GM12865 (cell line): ENCODE measurements at regions not wholly inside any gene's neighbourhood (a gene's known extent, or its start where the extent isn't known, plus 50 kb on each side); places are given as distances from the start of the nearest gene placed in this dataset.

Source experiments
- DNase-seq: peaks from one replicate; pipeline ENCODE4 v3.0.0; 2010; ENCODE audit warnings: low read depth
- H3K4me3 ChIP-seq: 2 replicates; pipeline ENCODE4 v1.5.1; 2011; ENCODE audit warnings: mild to moderate bottlenecking, low read depth, low read length, control low read depth
- TF ChIP-seq, protein P1 (sequence below): IDR thresholded peaks from 2 replicates; pipeline ENCODE4 v1.5.1; 2011; ENCODE audit warnings: low read length, control low read depth, low read depth, inconsistent platforms; ENCODE audit not compliant: insufficient read depth; ENCODE audit errors: missing control alignments

DNA sequence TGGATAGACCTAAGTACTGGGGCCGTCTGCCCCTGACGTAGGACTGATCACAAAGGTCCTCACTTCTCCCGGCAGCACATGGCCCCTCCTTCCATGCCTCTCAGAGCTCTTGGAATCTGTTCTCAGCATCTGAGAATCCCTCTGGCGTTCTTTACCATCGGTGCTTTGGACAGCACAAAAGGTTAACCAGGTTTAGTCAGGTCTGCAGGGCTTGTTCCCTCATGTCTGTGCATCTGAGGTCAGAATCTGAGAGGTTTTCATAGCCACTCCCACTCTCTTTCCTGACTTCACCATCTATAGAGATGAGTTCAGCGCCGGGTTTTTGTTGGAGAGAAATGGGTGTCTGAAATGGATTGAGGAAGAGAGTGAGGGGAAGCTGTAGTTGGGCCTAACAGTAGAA lies 130.0 kb upstream of the ARHGAP5 start:
- DNase-seq: no peak
- TF ChIP-seq, protein P1, sequence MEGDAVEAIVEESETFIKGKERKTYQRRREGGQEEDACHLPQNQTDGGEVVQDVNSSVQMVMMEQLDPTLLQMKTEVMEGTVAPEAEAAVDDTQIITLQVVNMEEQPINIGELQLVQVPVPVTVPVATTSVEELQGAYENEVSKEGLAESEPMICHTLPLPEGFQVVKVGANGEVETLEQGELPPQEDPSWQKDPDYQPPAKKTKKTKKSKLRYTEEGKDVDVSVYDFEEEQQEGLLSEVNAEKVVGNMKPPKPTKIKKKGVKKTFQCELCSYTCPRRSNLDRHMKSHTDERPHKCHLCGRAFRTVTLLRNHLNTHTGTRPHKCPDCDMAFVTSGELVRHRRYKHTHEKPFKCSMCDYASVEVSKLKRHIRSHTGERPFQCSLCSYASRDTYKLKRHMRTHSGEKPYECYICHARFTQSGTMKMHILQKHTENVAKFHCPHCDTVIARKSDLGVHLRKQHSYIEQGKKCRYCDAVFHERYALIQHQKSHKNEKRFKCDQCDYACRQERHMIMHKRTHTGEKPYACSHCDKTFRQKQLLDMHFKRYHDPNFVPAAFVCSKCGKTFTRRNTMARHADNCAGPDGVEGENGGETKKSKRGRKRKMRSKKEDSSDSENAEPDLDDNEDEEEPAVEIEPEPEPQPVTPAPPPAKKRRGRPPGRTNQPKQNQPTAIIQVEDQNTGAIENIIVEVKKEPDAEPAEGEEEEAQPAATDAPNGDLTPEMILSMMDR: no peak
- no peak overlapping the region for H3K4me3 ChIP-seq

DNA sequence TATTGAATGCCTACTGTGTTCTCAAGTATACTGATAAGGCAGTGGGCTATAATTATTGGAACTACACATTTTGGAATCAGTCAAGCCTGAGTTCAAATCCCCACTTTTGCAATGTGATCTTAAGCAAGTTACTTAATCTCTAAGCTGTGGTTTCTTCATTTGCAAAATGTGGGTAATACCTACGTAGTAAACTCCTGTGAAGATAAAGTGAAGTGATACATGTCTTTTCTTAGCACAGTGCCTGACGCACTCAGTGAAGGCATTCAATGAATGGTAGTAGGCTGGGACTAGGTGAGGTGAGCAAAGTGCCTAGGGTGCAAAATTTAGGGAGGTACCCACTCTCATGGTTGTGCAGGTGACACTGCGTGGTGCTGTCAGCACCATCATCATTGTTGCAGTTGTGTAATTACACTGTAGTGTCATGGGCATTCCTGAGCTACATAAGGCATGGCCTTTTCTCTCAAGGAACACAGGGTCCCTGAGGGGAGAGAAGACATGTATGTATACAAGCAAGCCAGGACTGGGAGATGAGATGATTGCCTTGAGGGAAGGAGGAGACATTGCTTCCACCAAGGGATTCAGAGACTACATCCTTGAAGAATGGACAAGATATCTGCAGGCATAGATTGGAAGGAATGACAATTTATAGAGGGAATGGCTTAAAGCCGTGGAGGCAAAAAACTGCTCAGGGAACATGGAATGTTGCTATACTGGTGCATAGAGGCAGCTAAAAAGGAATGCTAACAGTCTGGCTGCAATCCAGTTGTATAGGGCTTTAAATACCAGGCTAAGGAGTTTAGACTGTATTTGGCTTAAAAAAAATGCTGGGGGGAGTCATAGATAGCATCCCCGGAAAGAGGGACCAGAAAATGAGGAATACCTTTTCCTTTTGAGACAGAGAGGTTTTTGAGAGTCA lies 129.2 kb upstream of the ARHGAP5 start:
- TF ChIP-seq, protein P1: no peak
- H3K4me3 ChIP-seq: no peak overlapping the region
- no peak for DNase-seq

DNA sequence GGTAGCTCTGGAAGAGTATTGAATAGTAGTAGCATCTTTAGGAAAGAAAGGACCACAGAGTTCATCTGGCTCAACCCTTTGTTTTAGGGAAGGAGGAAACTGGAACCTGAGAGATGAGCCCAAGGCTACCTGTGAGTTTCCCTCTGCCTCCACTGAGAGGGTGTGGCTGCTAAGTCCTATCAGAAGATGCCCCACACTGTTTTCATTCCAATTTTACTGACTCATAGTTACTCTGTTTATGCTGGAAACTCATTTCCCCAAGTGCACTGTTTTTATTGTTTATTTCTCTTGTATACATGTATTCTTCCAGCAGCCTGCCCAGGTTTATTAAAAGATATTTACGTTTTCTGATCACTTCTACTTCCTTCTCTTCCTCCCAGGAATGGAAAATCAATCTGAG lies 127.4 kb upstream of the ARHGAP5 start:
- no peak for DNase-seq

DNA sequence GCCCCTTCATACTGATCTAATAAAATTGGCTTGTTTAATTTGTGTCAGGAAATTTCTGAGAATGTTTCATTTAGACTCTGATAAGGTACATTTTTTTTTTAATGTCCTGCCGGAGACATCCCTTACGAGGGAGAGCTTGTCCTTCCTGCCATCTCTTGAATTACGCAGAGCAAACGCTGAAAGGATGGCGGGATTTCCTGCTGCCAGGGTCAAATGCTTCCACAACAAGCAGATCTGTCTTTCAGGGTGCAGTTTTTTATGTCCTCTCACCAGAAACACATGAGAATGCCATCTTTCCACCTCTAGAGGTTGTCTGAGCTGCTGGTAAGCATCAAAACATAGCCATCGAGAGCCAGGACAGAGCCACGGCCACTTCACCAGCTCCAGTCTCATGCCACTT lies 126.8 kb upstream of the ARHGAP5 start:
- H3K4me3 ChIP-seq: no peak overlapping the region
- no peak for DNase-seq
- TF ChIP-seq, protein P1: no peak

More for the DNA sequence above, 127.4 kb upstream of the ARHGAP5 start:
- TF ChIP-seq, protein P1: no peak
- no peak overlapping the region for H3K4me3 ChIP-seq

DNA sequence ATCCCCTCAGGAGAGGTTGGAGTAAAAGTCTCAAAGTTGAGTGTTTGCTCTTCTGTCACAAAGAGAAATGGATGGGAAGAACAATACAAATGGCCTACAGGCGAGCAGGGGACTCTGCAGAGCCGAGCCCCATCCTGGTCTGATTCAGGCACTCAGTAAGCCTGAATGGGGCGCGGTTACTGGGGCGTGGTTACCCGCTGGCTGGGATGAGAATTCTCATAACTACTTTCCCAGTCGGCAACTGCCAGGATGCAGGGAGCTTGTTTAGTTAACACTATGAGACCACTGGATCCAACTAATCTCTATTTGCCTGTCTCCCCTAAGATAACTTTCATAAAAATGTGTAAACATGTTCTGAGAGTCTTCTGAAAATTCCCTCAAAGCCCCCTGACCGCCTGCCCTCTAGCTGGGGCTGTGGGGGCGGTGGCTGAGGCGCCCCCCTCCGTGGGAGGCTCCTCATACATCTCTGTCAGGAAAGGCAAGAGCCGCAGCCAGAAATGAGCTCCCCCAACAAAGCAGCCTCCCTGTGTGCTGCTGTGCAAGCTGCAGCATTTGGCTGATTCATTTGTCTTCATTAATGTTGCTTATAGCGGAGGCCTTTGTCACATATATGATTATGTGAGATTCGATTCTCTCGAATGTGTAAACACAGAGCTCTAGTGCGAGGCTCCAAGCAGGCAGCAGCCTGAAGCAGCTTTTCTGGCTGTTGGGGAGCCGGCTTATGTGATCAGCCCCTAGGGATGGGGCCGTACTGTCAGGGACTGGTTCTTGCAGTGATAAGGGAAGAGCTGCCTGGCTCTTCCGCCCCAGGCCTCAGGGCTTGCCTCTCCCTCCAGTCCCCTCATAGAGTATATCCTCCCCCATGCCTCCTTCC lies 126.1 kb upstream of the ARHGAP5 start:
- TF ChIP-seq, protein P1: no peak
- no peak overlapping the region for H3K4me3 ChIP-seq
- no peak for DNase-seq

DNA sequence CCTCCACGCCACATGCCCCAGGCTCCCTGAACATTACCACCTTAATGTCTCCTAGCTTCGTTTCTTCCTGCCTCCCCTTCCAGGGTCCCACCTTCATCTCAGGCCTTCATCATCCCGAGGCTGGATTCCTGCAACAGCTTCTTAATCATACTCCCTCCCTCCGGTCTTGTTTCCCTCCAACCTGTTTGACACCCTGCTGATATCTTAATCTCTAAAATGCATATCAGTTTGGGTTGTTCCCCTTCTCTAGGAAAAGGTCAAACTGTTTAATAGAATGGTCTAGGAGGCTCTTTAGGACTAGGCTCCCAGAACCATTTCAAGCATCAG lies 125.5 kb upstream of the ARHGAP5 start:
- no peak for DNase-seq
- TF ChIP-seq, protein P1: no peak
- H3K4me3 ChIP-seq: no peak overlapping the region
